Activated naive CD8-positive, alpha-beta T cell treated with anti-CD3 and anti-CD28 coated beads, Interleukin-2, amount 50 U/mL, for 16 hours (primary cell): ENCODE measurements at regions not wholly inside any gene's neighbourhood (a gene's known extent, or its start where the extent isn't known, plus 50 kb on each side); places are given as distances from the start of the nearest gene placed in this dataset.
"Not testable (repeated sequence)": the region's sequence is repeated elsewhere in the genome, so short reads cannot be mapped to it uniquely, and the experiment has no call there.

Source experiments
- DNase-seq: peaks from one replicate; pipeline ENCODE4 v3.0.0-alpha.2; 2020; ENCODE audit warnings: low read depth, low spot score

GRCh38 chr3:198147213-198147612 lies 187.2 kb downstream of the LMLN start:
- DNase-seq: not testable (repeated sequence)

DNA sequence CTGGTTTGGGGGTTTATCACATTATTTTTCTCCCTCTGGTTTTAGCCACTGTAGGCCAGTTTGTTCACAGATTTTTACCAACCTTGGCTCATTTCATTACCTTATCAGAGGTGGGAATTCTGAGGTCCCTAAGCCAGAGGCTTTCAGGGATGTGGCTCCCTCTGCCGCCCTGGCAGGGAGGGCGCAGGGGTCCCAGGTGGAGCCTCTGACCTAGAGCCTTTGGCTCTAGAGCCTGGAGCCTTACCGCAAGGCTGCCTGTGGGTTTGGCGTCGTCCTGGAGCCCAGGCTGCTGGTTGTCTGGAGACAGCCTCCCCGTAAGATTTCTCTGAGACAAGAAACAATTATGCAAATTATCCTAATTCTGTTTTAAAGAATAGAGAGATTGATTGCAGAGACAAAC lies 188.0 kb downstream of the LMLN start:
- DNase-seq: not testable (repeated sequence)

DNA sequence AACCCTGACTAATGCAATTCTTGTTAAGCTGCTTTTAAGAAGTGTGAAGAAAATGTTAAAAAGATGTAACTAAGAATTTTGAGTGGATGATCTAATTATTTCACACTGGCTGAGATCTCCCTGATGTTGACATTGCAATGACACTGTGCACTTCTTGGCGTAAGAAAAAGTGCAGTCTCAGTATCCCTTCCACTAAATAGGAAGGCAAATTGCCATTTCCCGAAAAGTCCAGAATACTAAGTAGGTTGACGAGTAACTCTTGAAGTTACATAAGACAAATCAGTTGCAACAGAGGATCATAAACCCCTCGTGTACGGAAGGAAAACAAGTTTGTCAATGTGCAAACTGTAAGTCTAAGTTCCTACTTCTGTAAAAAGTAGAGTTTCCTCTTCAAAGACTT lies 189.9 kb downstream of the LMLN start:
- DNase-seq: not testable (repeated sequence)

GRCh38 chr3:198151867-198152266 lies 191.8 kb downstream of the LMLN start:
- not testable (repeated sequence) for DNase-seq

DNA sequence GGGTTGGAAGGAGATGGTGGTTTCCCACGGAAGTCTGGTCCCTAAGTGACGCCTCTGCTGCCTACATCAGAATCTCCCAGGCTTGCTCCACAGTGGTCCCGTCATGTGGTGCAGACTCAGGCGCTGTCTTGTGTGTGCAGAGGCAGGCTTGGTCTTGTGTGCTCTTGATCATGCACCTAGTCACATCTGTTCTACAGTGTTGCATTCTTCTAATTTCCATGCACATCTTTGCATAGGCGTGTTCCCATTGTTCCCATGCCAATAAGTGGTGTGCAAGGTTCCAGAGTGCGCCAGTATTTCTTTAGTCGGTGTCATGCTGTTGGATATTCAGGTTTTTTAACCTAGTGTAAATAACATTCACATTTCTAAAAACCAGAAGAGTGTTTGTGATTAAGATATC lies 195.8 kb downstream of the LMLN start:
- DNase-seq: not testable (repeated sequence)

DNA sequence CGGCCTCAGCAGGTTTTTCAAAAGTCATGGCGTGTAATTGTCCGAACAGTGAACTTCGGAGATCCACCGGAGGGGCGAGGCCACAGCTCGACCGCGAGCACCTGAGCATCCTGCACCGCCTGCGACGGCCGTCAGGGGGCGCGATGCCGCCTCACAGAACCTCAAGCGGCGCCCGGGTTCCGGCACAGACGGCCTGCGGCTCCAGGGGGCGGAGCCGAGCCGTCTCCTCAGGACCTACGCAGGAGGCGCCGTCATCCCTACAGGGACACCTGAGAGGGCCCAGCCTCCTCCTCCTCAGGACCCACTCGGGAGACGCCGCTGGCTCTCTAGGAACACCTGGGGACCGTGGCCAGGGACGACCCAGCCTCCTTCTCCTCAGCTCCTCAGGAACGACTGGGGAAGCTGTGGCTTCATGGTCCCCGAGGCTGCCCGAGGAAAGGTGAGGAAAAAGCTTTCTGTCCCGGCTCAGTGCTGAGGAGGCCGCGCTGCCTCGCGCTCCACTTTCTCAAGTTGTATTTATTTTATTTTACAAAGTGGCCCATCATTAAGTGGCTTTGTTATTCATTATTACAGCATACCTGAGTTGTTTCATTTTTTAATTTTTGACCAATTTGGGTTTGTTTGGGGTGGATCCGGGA lies 197.3 kb downstream of the LMLN start:
- DNase-seq: not testable (repeated sequence)

DNA sequence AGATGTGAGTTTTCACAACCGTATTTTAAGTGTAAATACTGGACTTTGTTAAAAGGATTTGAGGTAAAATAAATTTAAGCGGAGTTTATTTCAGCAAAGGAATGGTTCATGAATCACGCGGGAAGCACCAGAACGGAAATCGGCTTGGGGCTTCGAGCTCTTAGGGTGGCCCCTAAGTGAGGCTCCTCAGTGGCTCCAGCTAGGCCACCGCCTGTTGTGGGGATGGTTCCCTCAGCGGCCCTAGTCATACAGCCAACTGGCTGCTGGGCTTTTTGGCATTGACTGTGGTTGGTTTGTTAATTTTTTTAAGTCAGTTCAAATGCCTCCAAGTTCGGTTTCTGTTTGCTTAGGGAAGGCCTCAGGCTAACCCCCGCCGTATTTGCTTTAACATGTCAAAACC lies 198.0 kb downstream of the LMLN start:
- DNase-seq: not testable (repeated sequence)

GRCh38 chr3:198167339-198168039 lies 207.5 kb downstream of the LMLN start:
- DNase-seq: peak; percentile 29

DNA sequence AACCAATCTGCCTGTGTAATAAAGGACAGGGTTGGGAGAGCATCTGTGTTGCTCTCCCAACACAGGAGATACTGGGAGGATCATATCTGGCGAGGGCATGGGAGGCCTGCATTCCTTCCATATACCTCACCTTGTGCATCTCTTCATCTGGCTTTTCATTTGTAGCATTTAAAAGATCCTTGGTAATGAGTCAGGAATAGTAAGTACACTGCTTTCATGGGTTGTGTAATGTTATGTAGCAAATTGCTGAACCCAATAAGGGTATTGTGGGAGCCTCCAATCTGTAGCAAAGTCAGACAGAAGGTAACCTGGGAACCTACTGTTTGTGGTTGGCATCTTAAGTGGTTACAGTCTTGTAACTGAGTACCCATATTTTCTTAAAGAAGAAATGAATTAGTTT lies 210.8 kb downstream of the LMLN start:
- DNase-seq: not testable (repeated sequence)

- not testable (repeated sequence) for DNase-seq
These were observed 213.1 kb downstream of the LMLN start for GRCh38 chr3:198173080-198173479.

GRCh38 chr3:198173929-198174574 lies 214.0 kb downstream of the LMLN start:
- DNase-seq: not testable (repeated sequence)
